ENCODE measurements at regions not wholly inside any gene's neighbourhood (a gene's known extent, or its start where the extent isn't known, plus 50 kb on each side); places are given as distances from the start of the nearest gene placed in this dataset. TPM values are rescaled to one million over a fixed set of nuclear protein-coding genes. Genes with fewer than 3 reads are reported as not detected.
A peak's percentile ranks its signal among the peaks of the same experiment; 100 is the strongest.

GRCh38 chrX:10078266-10078665 is 78.5 kb upstream of the CLCN4 start:
- DNase-seq (ENCODE audit: low read depth), result no peak

GRCh38 chrX:10079231-10079630 is 77.5 kb upstream of the CLCN4 start:
- no peak for DNase-seq (ENCODE audit: low read depth)

GRCh38 chrX:10083809-10084208 is 73.0 kb upstream of the CLCN4 start:
- no peak for DNase-seq (ENCODE audit: low read depth)

GRCh38 chrX:10085223-10085622 is 71.6 kb upstream of the CLCN4 start:
- DNase-seq (ENCODE audit: low read depth), result no peak

- no peak for DNase-seq (ENCODE audit: low read depth)
These were observed 70.1 kb upstream of the CLCN4 start for GRCh38 chrX:10086676-10087075.

- no peak for DNase-seq (ENCODE audit: low read depth)
These were observed 69.4 kb upstream of the CLCN4 start for GRCh38 chrX:10087391-10087790.

- DNase-seq (ENCODE audit: low read depth), result peak; percentile 18
These were observed 67.4 kb upstream of the CLCN4 start for GRCh38 chrX:10089378-10089795.

GRCh38 chrX:10090319-10090718 is 66.5 kb upstream of the CLCN4 start:
- DNase-seq (ENCODE audit: low read depth), result no peak

GRCh38 chrX:10095246-10095645 is 61.5 kb upstream of the CLCN4 start:
- no peak for DNase-seq (ENCODE audit: low read depth)

- DNase-seq (ENCODE audit: low read depth), result no peak
These were observed 60.9 kb upstream of the CLCN4 start for GRCh38 chrX:10095698-10096432.

GRCh38 chrX:10098270-10098713 is 58.5 kb upstream of the CLCN4 start:
- no peak for DNase-seq (ENCODE audit: low read depth)

- DNase-seq (ENCODE audit: low read depth), result no peak
These were observed 57.4 kb upstream of the CLCN4 start for GRCh38 chrX:10099411-10099810.

- DNase-seq (ENCODE audit: low read depth), result no peak
These were observed 55.5 kb upstream of the CLCN4 start for GRCh38 chrX:10101269-10101668.

GRCh38 chrX:10102046-10102704 is 54.6 kb upstream of the CLCN4 start:
- no peak for DNase-seq (ENCODE audit: low read depth)

GRCh38 chrX:10103023-10103422 is 53.8 kb upstream of the CLCN4 start:
- peak; percentile 1 for DNase-seq (ENCODE audit: low read depth)

GRCh38 chrX:10104958-10105658 is 51.7 kb upstream of the CLCN4 start:
- DNase-seq (ENCODE audit: low read depth), result no peak

GRCh38 chrX:10106806-10107205 is 50.0 kb upstream of the CLCN4 start:
- no peak for DNase-seq (ENCODE audit: low read depth)

Small RNA genes lying in the stretch of these regions (small RNA-seq; reads per million reads assigned to genes)
- not detected for gene RF00019
